HepG2 (cell line): ENCODE measurements at regions not wholly inside any gene's neighbourhood (a gene's known extent, or its start where the extent isn't known, plus 50 kb on each side); places are given as distances from the start of the nearest gene placed in this dataset.
A peak's percentile ranks its signal among the peaks of the same experiment; 100 is the strongest.

Experiments used
- HOXA9 ChIP-seq: sonication (generic); formaldehyde crosslinking; IDR thresholded peaks from 2 replicates; pipeline ENCODE4 v1.8.1; 2022; ENCODE audit warnings: missing genetic modification reagents, mild to moderate bottlenecking, moderate library complexity, borderline replicate concordance
- MTA1 ChIP-seq: sonication (generic); formaldehyde crosslinking; IDR thresholded peaks from 2 replicates; pipeline ENCODE4 v1.4.0; 2020; ENCODE audit warnings: missing genetic modification reagents, mild to moderate bottlenecking, borderline replicate concordance
- PHF20 ChIP-seq: sonication (generic); formaldehyde crosslinking; IDR thresholded peaks from 2 replicates; pipeline ENCODE4 v1.5.0; 2020; ENCODE audit warnings: mild to moderate bottlenecking, missing genetic modification reagents
- RELA ChIP-seq: sonication (generic); formaldehyde crosslinking; IDR thresholded peaks from 2 replicates; pipeline ENCODE4 v1.4.0; 2020; ENCODE audit warnings: missing genetic modification reagents
- SKI ChIP-seq: fragments of 450-650 bp; IDR thresholded peaks from one replicate; pipeline ENCODE4 v1.6.1; 2018; ENCODE audit warnings: mild to moderate bottlenecking; ENCODE audit not compliant: partially characterized antibody
- TAF1 ChIP-seq: sonication (generic); formaldehyde crosslinking; IDR thresholded peaks from 2 replicates; pipeline ENCODE4 v1.4.0; 2020; ENCODE audit warnings: missing genetic modification reagents
- ZBTB1 ChIP-seq: sonication (generic); formaldehyde crosslinking; IDR thresholded peaks from 2 replicates; pipeline ENCODE4 v1.4.0; 2020; ENCODE audit warnings: missing genetic modification reagents, borderline replicate concordance
- ZMYM3 ChIP-seq: sonication (generic); formaldehyde crosslinking; IDR thresholded peaks from 2 replicates; pipeline ENCODE4 v1.5.1; 2020; ENCODE audit warnings: mild to moderate bottlenecking, missing genetic modification reagents
- ZNF121 ChIP-seq: sonication (generic); formaldehyde crosslinking; IDR thresholded peaks from 2 replicates; pipeline ENCODE4 v1.5.0; 2020; ENCODE audit warnings: mild to moderate bottlenecking, missing genetic modification reagents
- ZNF235 ChIP-seq: sonication (generic); formaldehyde crosslinking; IDR thresholded peaks from 2 replicates; pipeline ENCODE4 v1.8.1; 2023; ENCODE audit warnings: mild to moderate bottlenecking, missing genetic modification reagents, borderline replicate concordance
- ZNF484 ChIP-seq: sonication (generic); formaldehyde crosslinking; IDR thresholded peaks from 2 replicates; pipeline ENCODE4 v1.5.1; 2020; ENCODE audit warnings: mild to moderate bottlenecking, low read depth, missing genetic modification reagents, borderline replicate concordance
- ZNF530 ChIP-seq: sonication (generic); formaldehyde crosslinking; IDR thresholded peaks from 2 replicates; pipeline ENCODE4 v1.5.0; 2020; ENCODE audit warnings: low read depth, mild to moderate bottlenecking, missing genetic modification reagents
- TF ChIP-seq, protein P1 (sequence below), 2 experiments: IDR thresholded peaks; 2 replicates each; pipeline ENCODE4 v1.6.1; 2011 to 2012; ENCODE audit warnings: low read length in 2 of 2, borderline replicate concordance in 1 of 2, low read depth in 1 of 2, mild to moderate bottlenecking in 1 of 2, moderate library complexity in 1 of 2
- TF ChIP-seq, protein P2 (sequence below): sonication (generic); formaldehyde crosslinking; IDR thresholded peaks from 2 replicates; pipeline ENCODE4 v1.8.0; 2022; ENCODE audit warnings: mild to moderate bottlenecking, missing genetic modification reagents
- TF ChIP-seq, protein P3 (sequence below): sonication (generic); formaldehyde crosslinking; IDR thresholded peaks from 2 replicates; pipeline ENCODE4 v1.5.0; 2020; ENCODE audit warnings: mild to moderate bottlenecking, missing genetic modification reagents, borderline replicate concordance
- TF ChIP-seq, protein P4 (sequence below), 2 experiments: sonication (generic) in 1 of 2; formaldehyde crosslinking in 1 of 2; IDR thresholded peaks; 2 replicates each; pipeline versions ENCODE4 v1.4.0 to v1.6.1; 2016 to 2020; ENCODE audit warnings: borderline replicate concordance in 1 of 2, low read depth in 1 of 2, mild to moderate bottlenecking in 1 of 2, missing genetic modification reagents in 1 of 2

DNA sequence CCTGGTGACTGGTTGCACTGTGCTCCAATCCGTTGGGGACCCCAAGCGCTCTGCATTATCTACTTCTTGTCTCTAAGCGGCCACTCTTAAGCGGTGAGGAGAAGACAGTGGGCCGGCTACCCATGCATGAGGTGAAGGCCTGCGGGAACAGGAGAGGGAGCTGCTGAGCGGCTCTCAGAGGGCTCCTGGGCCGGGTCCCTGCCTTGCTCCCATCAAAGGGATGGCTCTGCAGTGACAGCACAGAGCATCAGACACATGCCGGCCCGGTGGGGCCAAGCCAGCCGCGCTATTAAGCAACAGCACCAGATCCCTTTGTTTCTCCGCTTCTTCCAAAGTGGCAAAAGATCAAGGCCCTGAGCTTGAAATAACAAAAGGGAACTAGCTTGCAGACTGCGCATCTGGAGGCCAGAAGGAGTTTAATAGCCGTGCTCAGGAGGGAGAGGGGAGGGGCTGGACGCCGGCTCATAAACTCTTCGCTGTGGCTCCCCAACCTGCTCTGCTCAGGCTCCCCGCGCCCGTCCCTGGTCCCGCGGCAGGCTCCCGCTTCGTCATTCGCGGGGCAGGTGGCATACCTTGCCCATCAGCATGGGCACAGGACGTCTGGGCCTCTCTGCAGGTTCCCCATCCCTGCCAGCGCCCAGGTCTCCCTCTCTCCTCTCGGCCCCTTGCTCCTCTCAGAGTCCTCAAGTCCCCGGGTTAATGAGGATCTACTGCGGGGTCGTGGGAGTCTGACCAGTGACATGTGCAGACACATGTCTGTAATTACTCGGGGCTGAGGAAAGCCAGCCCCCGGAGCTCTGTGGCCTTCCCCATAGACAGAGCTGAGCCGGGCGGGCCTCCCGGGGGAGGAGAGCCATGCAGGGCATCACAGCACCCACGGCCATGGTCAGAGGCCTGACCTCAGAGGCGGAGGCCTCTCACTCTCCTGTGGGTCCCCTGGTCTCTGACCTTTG, 96.7 kb downstream of the ASB1 start (continued):
- TF ChIP-seq RELA (no peak), ZNF235 (CRISPR knock-in tag) (no peak), PHF20 (CRISPR knock-in tag) (no peak), MTA1 (CRISPR knock-in tag) (0 out of 2 replicates have a peak, but pooled peaks have one; percentile 33), ZNF484 (CRISPR knock-in tag) (no peak), HOXA9 (CRISPR knock-in tag) (no peak), ZMYM3 (no peak), ZBTB1 (CRISPR knock-in tag) (no peak), ZNF121 (no peak), TAF1 (CRISPR knock-in tag) (no peak), ZNF530 (CRISPR knock-in tag) (no peak), SKI (peak; percentile 55)
- TF ChIP-seq, protein P1, sequence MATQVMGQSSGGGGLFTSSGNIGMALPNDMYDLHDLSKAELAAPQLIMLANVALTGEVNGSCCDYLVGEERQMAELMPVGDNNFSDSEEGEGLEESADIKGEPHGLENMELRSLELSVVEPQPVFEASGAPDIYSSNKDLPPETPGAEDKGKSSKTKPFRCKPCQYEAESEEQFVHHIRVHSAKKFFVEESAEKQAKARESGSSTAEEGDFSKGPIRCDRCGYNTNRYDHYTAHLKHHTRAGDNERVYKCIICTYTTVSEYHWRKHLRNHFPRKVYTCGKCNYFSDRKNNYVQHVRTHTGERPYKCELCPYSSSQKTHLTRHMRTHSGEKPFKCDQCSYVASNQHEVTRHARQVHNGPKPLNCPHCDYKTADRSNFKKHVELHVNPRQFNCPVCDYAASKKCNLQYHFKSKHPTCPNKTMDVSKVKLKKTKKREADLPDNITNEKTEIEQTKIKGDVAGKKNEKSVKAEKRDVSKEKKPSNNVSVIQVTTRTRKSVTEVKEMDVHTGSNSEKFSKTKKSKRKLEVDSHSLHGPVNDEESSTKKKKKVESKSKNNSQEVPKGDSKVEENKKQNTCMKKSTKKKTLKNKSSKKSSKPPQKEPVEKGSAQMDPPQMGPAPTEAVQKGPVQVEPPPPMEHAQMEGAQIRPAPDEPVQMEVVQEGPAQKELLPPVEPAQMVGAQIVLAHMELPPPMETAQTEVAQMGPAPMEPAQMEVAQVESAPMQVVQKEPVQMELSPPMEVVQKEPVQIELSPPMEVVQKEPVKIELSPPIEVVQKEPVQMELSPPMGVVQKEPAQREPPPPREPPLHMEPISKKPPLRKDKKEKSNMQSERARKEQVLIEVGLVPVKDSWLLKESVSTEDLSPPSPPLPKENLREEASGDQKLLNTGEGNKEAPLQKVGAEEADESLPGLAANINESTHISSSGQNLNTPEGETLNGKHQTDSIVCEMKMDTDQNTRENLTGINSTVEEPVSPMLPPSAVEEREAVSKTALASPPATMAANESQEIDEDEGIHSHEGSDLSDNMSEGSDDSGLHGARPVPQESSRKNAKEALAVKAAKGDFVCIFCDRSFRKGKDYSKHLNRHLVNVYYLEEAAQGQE (IDR thresholded peaks at IDR 0.05; ENCODE audit: borderline replicate concordance in 1 of 2, low read depth in 1 of 2, low read length in 2 of 2) = no peak
- TF ChIP-seq, protein P2, sequence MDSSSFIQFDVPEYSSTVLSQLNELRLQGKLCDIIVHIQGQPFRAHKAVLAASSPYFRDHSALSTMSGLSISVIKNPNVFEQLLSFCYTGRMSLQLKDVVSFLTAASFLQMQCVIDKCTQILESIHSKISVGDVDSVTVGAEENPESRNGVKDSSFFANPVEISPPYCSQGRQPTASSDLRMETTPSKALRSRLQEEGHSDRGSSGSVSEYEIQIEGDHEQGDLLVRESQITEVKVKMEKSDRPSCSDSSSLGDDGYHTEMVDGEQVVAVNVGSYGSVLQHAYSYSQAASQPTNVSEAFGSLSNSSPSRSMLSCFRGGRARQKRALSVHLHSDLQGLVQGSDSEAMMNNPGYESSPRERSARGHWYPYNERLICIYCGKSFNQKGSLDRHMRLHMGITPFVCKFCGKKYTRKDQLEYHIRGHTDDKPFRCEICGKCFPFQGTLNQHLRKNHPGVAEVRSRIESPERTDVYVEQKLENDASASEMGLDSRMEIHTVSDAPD = 0 out of 2 replicates have a peak, but pooled peaks have one; percentile 41
- TF ChIP-seq, protein P3, sequence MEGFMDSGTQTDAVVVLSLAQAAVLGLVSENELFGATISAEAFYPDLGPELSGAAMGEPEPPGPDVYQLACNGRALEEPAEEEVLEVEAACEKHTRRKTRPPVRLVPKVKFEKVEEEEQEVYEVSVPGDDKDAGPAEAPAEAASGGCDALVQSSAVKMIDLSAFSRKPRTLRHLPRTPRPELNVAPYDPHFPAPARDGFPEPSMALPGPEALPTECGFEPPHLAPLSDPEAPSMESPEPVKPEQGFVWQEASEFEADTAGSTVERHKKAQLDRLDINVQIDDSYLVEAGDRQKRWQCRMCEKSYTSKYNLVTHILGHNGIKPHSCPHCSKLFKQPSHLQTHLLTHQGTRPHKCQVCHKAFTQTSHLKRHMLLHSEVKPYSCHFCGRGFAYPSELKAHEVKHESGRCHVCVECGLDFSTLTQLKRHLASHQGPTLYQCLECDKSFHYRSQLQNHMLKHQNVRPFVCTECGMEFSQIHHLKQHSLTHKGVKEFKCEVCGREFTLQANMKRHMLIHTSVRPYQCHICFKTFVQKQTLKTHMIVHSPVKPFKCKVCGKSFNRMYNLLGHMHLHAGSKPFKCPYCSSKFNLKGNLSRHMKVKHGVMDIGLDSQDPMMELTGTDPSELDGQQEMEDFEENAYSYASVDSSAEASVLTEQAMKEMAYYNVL (CRISPR knock-in tag) = no peak
- TF ChIP-seq, protein P4, sequence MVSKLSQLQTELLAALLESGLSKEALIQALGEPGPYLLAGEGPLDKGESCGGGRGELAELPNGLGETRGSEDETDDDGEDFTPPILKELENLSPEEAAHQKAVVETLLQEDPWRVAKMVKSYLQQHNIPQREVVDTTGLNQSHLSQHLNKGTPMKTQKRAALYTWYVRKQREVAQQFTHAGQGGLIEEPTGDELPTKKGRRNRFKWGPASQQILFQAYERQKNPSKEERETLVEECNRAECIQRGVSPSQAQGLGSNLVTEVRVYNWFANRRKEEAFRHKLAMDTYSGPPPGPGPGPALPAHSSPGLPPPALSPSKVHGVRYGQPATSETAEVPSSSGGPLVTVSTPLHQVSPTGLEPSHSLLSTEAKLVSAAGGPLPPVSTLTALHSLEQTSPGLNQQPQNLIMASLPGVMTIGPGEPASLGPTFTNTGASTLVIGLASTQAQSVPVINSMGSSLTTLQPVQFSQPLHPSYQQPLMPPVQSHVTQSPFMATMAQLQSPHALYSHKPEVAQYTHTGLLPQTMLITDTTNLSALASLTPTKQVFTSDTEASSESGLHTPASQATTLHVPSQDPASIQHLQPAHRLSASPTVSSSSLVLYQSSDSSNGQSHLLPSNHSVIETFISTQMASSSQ (IDR thresholded peaks at IDR 0.05; ENCODE audit: low read depth) = no peak
- TF ChIP-seq, protein P4 (CRISPR knock-in tag; IDR thresholded peaks at IDR 0.05; ENCODE audit: borderline replicate concordance) = no peak
